Germinal center (tissue), 1 donor: ENCODE measurements at regions not wholly inside any gene's neighbourhood (a gene's known extent, or its start where the extent isn't known, plus 50 kb on each side); places are given as distances from the start of the nearest gene placed in this dataset.

ENCODE experiments used
- DNase-seq: peaks from one replicate; pipeline ENCODE4 v3.0.0; 2012; ENCODE audit warnings: mixed read lengths, low spot score

- no peak for DNase-seq
Measured at GRCh38 chr4:19791422-19792123, 460.1 kb upstream of the SLIT2 start.

- DNase-seq: no peak
Measured at GRCh38 chr4:19786616-19787015, 465.1 kb upstream of the SLIT2 start.

GRCh38 chr4:19783667-19784223 lies 468.0 kb upstream of the SLIT2 start:
- no peak for DNase-seq

- DNase-seq: no peak
Measured at GRCh38 chr4:19780871-19781270, 470.8 kb upstream of the SLIT2 start.

- DNase-seq: no peak
Measured at GRCh38 chr4:19776929-19777328, 474.8 kb upstream of the SLIT2 start.

- no peak for DNase-seq
Measured at GRCh38 chr4:19776021-19776459, 475.7 kb upstream of the SLIT2 start.

GRCh38 chr4:19774690-19775256 lies 476.9 kb upstream of the SLIT2 start:
- no peak for DNase-seq

- DNase-seq: no peak
Measured at GRCh38 chr4:19772581-19772980, 479.1 kb upstream of the SLIT2 start.

- DNase-seq: no peak
Measured at GRCh38 chr4:19756661-19757060, 495.0 kb upstream of the SLIT2 start.

GRCh38 chr4:19752599-19752998 lies 499.1 kb upstream of the SLIT2 start:
- no peak for DNase-seq

- DNase-seq: no peak
Measured at GRCh38 chr4:19748519-19749479, 502.9 kb upstream of the SLIT2 start.

- DNase-seq: no peak
Measured at GRCh38 chr4:19746377-19746776, 505.3 kb upstream of the SLIT2 start.

GRCh38 chr4:19743115-19743638 lies 508.5 kb upstream of the SLIT2 start:
- DNase-seq: no peak

- DNase-seq: no peak
Measured at GRCh38 chr4:19739101-19739651, 512.5 kb upstream of the SLIT2 start.

GRCh38 chr4:19736968-19737756 lies 514.5 kb upstream of the SLIT2 start:
- no peak for DNase-seq

GRCh38 chr4:19735012-19735411 lies 516.7 kb upstream of the SLIT2 start:
- DNase-seq: no peak

GRCh38 chr4:19729886-19730651 lies 521.6 kb upstream of the SLIT2 start:
- no peak for DNase-seq

- no peak for DNase-seq
Measured at GRCh38 chr4:19728773-19729172, 522.9 kb upstream of the SLIT2 start.

- DNase-seq: no peak
Measured at GRCh38 chr4:19727141-19727540, 524.6 kb upstream of the SLIT2 start.

- no peak for DNase-seq
Measured at GRCh38 chr4:19725130-19725529, 526.6 kb upstream of the SLIT2 start.
